Lower lobe of right lung (tissue), 2 donors: ENCODE measurements at regions not wholly inside any gene's neighbourhood (a gene's known extent, or its start where the extent isn't known, plus 50 kb on each side); places are given as distances from the start of the nearest gene placed in this dataset.

ENCODE experiments used
- ATAC-seq, 2 donors: fragments of 200-7000 bp; cut with Tn5 transposase; one replicate each; pipeline ENCODE4 v1.9.1; 2020 to 2022; ENCODE audit warnings: mild to moderate bottlenecking in 2 of 2, moderate library complexity in 2 of 2
- DNase-seq: peaks from one replicate; pipeline ENCODE4 v3.0.0-alpha.2; 2020
- H3K27ac ChIP-seq: fragments of 200-600 bp; one replicate; pipeline ENCODE4 v1.8.0; 2022
- H3K27me3 ChIP-seq: fragments of 200-600 bp; one replicate; pipeline ENCODE4 v1.8.0; 2022; ENCODE audit warnings: low read depth
- H3K36me3 ChIP-seq: fragments of 200-600 bp; one replicate; pipeline ENCODE4 v1.8.0; 2022; ENCODE audit warnings: mild to moderate bottlenecking
- H3K4me1 ChIP-seq: fragments of 200-600 bp; one replicate; pipeline ENCODE4 v1.8.0; 2022
- H3K4me3 ChIP-seq: fragments of 200-600 bp; one replicate; pipeline ENCODE4 v1.8.0; 2022; ENCODE audit warnings: mild to moderate bottlenecking
- H3K9me3 ChIP-seq: fragments of 200-600 bp; one replicate; pipeline ENCODE4 v1.8.0; 2022
- intact Hi-C: fragments of 100-400 bp; cut with DNase I; formaldehyde crosslinking; loops from one replicate; pipeline ENCODE4 v1.11.0; 2022
- TF ChIP-seq, protein P1 (sequence below): fragments of 200-600 bp; IDR thresholded peaks from one replicate; pipeline ENCODE4 v1.8.0; 2022; ENCODE audit warnings: antibody characterized with exemption, mild to moderate bottlenecking
- donor health status: DM: no; HTN: yes; CAD: no; lungs with severe emphysema.

GRCh38 chr5:6994097-6994496 lies 280.9 kb downstream of the TENT4A start:
- no peak overlapping the region for H3K27ac ChIP-seq
- TF ChIP-seq, protein P1, sequence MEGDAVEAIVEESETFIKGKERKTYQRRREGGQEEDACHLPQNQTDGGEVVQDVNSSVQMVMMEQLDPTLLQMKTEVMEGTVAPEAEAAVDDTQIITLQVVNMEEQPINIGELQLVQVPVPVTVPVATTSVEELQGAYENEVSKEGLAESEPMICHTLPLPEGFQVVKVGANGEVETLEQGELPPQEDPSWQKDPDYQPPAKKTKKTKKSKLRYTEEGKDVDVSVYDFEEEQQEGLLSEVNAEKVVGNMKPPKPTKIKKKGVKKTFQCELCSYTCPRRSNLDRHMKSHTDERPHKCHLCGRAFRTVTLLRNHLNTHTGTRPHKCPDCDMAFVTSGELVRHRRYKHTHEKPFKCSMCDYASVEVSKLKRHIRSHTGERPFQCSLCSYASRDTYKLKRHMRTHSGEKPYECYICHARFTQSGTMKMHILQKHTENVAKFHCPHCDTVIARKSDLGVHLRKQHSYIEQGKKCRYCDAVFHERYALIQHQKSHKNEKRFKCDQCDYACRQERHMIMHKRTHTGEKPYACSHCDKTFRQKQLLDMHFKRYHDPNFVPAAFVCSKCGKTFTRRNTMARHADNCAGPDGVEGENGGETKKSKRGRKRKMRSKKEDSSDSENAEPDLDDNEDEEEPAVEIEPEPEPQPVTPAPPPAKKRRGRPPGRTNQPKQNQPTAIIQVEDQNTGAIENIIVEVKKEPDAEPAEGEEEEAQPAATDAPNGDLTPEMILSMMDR, result no peak
- no peaks in the 10 kb centered on the region for H3K27me3 ChIP-seq
- H3K36me3 ChIP-seq, result no peaks in the 10 kb centered on the region
- no peak overlapping the region for H3K4me3 ChIP-seq
- peaks cover 4% of the 10 kb centered on the region for H3K9me3 ChIP-seq
- DNase-seq (no peak), ATAC-seq (no peak)
- no peaks in the 10 kb centered on the region for H3K4me1 ChIP-seq
- intact Hi-C loops, result no loop called here

GRCh38 chr5:6995115-6995514 lies 281.9 kb downstream of the TENT4A start:
- intact Hi-C loops, result no loop called here
- Histone ChIP-seq H3K4me1 (no peaks in the 10 kb centered on the region), H3K36me3 (no peaks in the 10 kb centered on the region), H3K27ac (no peak overlapping the region), H3K4me3 (no peak overlapping the region), H3K9me3 (peaks cover 4% of the 10 kb centered on the region), H3K27me3 (no peaks in the 10 kb centered on the region)
- no peak for DNase-seq
- ATAC-seq, result no peak
- TF ChIP-seq, protein P1, result no peak

DNA sequence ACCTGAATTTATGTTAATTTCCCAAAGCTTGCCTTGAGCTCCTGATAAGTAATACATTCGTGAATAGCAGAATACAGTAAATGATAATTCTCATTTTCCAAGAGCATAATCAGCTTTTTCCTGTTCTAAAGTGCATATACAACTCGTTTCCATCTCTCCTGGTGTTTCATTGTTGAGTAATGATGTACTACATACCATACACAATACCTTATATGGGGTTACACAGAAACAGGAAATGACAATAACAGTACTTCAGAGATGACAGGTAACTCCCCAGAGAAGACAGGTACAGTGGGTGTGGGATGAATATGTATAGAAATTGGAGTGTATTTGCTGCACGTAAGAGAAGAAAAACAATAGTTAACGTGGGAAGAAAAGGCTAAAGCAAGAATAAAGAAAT lies 287.1 kb downstream of the TENT4A start:
- DNase-seq, result no peak
- intact Hi-C loops, result no loop called here
- H3K36me3 ChIP-seq, result no peaks in the 10 kb centered on the region
- TF ChIP-seq, protein P1, result no peak
- no peaks in the 10 kb centered on the region for H3K4me1 ChIP-seq
- no peak for ATAC-seq
- no peak overlapping the region for H3K4me3 ChIP-seq
- H3K9me3 ChIP-seq, result peaks cover 4% of the 10 kb centered on the region
- H3K27ac ChIP-seq, result no peak overlapping the region
- no peaks in the 10 kb centered on the region for H3K27me3 ChIP-seq

DNA sequence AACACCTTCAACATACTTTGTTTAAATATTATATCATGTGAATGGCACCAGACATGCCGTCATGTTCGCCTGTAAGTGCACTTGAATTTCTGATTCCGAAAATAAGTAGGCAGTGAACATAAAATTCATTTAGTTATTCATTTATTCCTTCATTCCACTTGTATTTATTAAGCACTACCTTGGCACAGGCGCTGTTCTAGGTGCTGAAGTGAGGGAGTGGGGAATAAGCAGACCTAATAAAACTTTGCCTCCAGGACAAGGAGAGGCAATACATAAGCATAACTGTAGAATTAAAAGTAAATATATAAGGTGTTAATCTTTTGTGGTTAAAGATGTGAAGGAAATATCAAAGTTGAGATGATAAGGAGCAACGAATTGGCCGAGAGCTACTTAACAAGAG lies 297.4 kb downstream of the TENT4A start:
- ATAC-seq, result no peak
- TF ChIP-seq, protein P1, result no peak
- intact Hi-C loops, result no loop called here

DNA sequence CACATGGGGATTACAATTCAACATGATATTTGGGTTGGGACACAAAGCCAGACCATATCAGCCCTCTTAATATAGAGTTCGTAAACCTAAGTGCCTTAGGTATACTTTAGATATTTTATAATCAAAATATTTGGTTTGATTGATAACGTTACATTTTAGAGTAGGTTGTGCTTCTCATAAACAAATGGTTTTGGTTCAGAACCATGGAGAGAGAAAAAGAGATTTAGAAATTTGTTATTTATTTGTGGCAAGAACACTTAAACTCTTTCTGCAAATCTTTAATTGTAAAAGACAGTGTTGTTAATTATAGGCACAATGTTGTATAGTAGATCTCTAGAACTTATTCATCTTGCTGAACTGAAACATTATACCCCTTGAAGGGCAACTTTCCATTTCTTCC lies 298.8 kb downstream of the TENT4A start:
- H3K4me3 ChIP-seq, result no peak overlapping the region
- TF ChIP-seq, protein P1, result no peak
- H3K36me3 ChIP-seq, result no peaks in the 10 kb centered on the region
- H3K27me3 ChIP-seq, result no peaks in the 10 kb centered on the region
- intact Hi-C loops, result no loop called here
- no peaks in the 10 kb centered on the region for H3K4me1 ChIP-seq
- no peak for ATAC-seq
- no peaks in the 10 kb centered on the region for H3K9me3 ChIP-seq
- H3K27ac ChIP-seq, result no peak overlapping the region
- no peak for DNase-seq

More for the DNA sequence above, 297.4 kb downstream of the TENT4A start:
- Histone ChIP-seq H3K4me1 (no peaks in the 10 kb centered on the region), H3K27ac (no peak overlapping the region), H3K4me3 (no peak overlapping the region), H3K9me3 (no peaks in the 10 kb centered on the region), H3K27me3 (no peaks in the 10 kb centered on the region), H3K36me3 (no peaks in the 10 kb centered on the region)
- DNase-seq, result no peak

DNA sequence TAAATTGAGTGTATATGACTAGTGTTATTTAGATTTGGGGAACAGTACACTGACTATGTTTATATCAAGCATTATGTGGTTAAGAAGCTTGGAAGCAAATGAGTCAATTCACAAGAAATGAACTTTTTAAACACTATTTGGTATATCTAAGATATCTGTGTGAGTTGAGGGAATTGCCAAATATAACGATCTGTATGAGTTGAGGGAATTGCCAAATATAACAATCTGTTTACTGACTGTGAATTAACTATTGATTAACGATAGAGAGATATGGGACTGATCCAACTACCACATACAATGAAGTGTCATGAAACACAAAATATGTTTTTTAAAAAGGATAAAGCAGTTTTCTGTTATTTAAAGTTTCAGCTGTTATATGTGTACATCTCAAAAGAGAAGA lies 301.4 kb downstream of the TENT4A start:
- Histone ChIP-seq H3K4me3 (no peak overlapping the region), H3K36me3 (no peaks in the 10 kb centered on the region), H3K4me1 (no peaks in the 10 kb centered on the region), H3K27ac (no peak overlapping the region), H3K9me3 (peaks cover 8% of the 10 kb centered on the region), H3K27me3 (no peaks in the 10 kb centered on the region)
- no peak for ATAC-seq
- no peak for DNase-seq
- intact Hi-C loops, result no loop called here
- TF ChIP-seq, protein P1, result no peak
